ENCODE measurements at regions not wholly inside any gene's neighbourhood (a gene's known extent, or its start where the extent isn't known, plus 50 kb on each side); places are given as distances from the start of the nearest gene placed in this dataset.
A peak's percentile ranks its signal among the peaks of the same experiment; 100 is the strongest.

DNA sequence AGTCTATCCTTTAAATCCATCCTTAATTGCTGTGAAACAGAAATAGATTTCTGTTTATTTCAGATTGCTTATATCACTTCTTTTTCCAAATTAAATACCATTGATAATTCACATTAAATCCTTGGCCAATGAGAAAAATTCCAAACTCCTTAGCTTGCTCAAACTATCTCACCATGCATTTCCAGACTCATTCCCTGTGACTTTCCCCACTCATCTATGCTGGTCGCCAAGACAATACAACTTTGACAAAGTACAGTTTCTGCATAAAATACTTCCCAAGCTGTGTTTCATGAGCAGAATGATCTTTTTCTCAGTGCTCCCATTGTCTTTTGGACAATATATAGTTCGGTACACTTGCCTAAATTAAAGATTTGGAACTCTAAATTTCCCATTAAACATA, 575.6 kb downstream of the CPS1 start:
- Histone ChIP-seq H3K9me3 (ENCODE audit: control extremely low read depth in 1 of 5, control insufficient read depth in 4 of 5, insufficient read depth in 2 of 5, low read depth in 1 of 5, low read length in 4 of 5) (no peaks in the 10 kb centered on the region), H3K27ac (ENCODE audit: insufficient read depth in 1 of 2, low read depth in 1 of 2, low read length in 2 of 2, poor library complexity in 1 of 2, severe bottlenecking in 2 of 2) (no peak overlapping the region), H3K36me3 (ENCODE audit: control insufficient read depth in 4 of 4, insufficient read depth in 4 of 4, low read length in 3 of 4) (no peaks in the 10 kb centered on the region), H3K4me1 (ENCODE audit: control extremely low read depth in 1 of 4, control insufficient read depth in 4 of 4, insufficient read depth in 4 of 4, low read length in 3 of 4) (no peaks in the 10 kb centered on the region), H3K27me3 (replicated peaks in 2 of 5; ENCODE audit: control insufficient read depth in 4 of 5, insufficient read depth in 5 of 5, low read length in 4 of 5) (no peaks in the 10 kb centered on the region), H3K4me3 (ENCODE audit: control insufficient read depth in 1 of 7, extremely low read depth in 1 of 7, insufficient read depth in 4 of 7, low read depth in 2 of 7, low read length in 6 of 7) (no peak overlapping the region)
- 67% methylated on average over 1 of the region's 2 CpGs for WGBS (ENCODE audit: insufficient coverage)
- DNase-seq = no peak
- ChIA-PET CTCF (no interaction called here), POLR2A (no interaction called here)

DNA sequence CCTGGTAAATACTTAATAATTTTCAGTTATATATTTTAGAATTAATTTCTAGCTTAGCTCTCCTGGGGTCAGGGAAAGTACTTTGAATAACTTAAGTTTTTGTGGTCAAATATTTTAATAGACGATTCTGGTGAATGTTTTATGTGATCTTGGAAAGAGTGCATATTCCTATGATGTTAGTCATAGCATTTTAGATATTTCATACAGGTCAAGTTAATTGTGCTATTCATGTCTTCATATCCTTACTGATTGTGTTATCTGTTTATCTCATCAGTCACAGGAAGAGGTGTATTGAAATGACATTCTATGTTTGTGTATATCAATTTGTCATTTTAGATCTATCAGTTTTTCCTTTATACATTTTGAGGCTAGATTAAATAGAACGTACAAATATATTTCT, 576.2 kb downstream of the CPS1 start:
- no peak overlapping the region for H3K4me3 ChIP-seq (ENCODE audit: control insufficient read depth in 1 of 7, extremely low read depth in 1 of 7, insufficient read depth in 4 of 7, low read depth in 2 of 7, low read length in 6 of 7)
- H3K36me3 ChIP-seq (ENCODE audit: control insufficient read depth in 4 of 4, insufficient read depth in 4 of 4, low read length in 3 of 4) = no peaks in the 10 kb centered on the region
- H3K4me1 ChIP-seq (ENCODE audit: control extremely low read depth in 1 of 4, control insufficient read depth in 4 of 4, insufficient read depth in 4 of 4, low read length in 3 of 4) = no peaks in the 10 kb centered on the region
- WGBS (ENCODE audit: insufficient coverage) = no CpG with 5 or more reads among the region's 2 CpGs
- POLR2A ChIA-PET = no interaction called here
- CTCF ChIA-PET = no interaction called here
- no peaks in the 10 kb centered on the region for H3K27me3 ChIP-seq (replicated peaks in 2 of 5; ENCODE audit: control insufficient read depth in 4 of 5, insufficient read depth in 5 of 5, low read length in 4 of 5)
- no peaks in the 10 kb centered on the region for H3K9me3 ChIP-seq (ENCODE audit: control extremely low read depth in 1 of 5, control insufficient read depth in 4 of 5, insufficient read depth in 2 of 5, low read depth in 1 of 5, low read length in 4 of 5)
- no peak overlapping the region for H3K27ac ChIP-seq (ENCODE audit: insufficient read depth in 1 of 2, low read depth in 1 of 2, low read length in 2 of 2, poor library complexity in 1 of 2, severe bottlenecking in 2 of 2)
- no peak for DNase-seq

DNA sequence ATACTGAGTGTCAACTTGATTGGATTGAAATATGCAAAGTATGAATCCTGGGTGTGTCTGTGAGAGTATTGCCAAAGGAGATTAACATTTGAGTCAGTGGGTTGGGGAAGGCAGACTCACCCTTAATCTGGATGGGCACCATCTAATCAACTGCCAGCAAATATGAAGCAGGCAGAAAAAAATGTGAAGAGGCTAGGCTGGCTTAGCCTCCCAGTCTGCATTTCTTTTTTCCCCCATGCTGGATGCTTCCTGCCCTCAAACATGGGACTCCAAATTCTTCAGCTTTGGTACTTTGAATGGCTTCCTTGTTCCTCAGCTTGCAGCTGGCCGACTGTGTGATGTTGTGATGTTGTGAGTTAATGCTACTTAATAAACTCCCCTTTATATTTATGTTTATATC, 577.4 kb downstream of the CPS1 start:
- ChIA-PET POLR2A (no interaction called here), CTCF (no interaction called here)
- DNase-seq = no peak
- H3K27ac ChIP-seq (ENCODE audit: insufficient read depth in 1 of 2, low read depth in 1 of 2, low read length in 2 of 2, poor library complexity in 1 of 2, severe bottlenecking in 2 of 2) = no peak overlapping the region
- H3K4me3 ChIP-seq (ENCODE audit: control insufficient read depth in 1 of 7, extremely low read depth in 1 of 7, insufficient read depth in 4 of 7, low read depth in 2 of 7, low read length in 6 of 7) = no peak overlapping the region
- no peaks in the 10 kb centered on the region for H3K9me3 ChIP-seq (ENCODE audit: control extremely low read depth in 1 of 5, control insufficient read depth in 4 of 5, insufficient read depth in 2 of 5, low read depth in 1 of 5, low read length in 4 of 5)
- no peaks in the 10 kb centered on the region for H3K36me3 ChIP-seq (ENCODE audit: control insufficient read depth in 4 of 4, insufficient read depth in 4 of 4, low read length in 3 of 4)
- H3K27me3 ChIP-seq (replicated peaks in 2 of 5; ENCODE audit: control insufficient read depth in 4 of 5, insufficient read depth in 5 of 5, low read length in 4 of 5) = no peaks in the 10 kb centered on the region
- WGBS (ENCODE audit: insufficient coverage) = no CpG with 5 or more reads among the region's 1 CpG
- no peaks in the 10 kb centered on the region for H3K4me1 ChIP-seq (ENCODE audit: control extremely low read depth in 1 of 4, control insufficient read depth in 4 of 4, insufficient read depth in 4 of 4, low read length in 3 of 4)

DNA sequence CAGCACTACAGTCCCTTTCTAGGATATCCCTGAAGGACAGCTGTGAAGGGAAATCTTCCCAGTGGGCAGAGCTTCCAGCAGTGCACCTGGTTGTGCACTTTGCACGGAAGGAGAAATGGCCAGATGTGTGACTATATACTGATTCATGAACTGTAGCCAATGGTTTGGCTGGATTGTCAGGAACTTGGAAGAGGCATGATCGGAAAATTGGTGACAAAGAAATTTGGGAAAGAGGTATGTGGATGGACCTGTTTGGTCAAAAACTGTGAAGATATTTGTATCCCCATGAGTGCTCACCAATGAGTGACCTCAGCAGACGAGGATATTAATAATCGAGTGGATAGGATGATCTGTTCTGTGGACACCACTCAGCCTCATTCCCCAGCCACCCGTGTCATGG, 582.2 kb downstream of the CPS1 start:
- WGBS (ENCODE audit: insufficient coverage) = 100% methylated on average over 4 of the region's 5 CpGs
- H3K27ac ChIP-seq (ENCODE audit: insufficient read depth in 1 of 2, low read depth in 1 of 2, low read length in 2 of 2, poor library complexity in 1 of 2, severe bottlenecking in 2 of 2) = no peak overlapping the region
- ChIA-PET CTCF (no interaction called here), POLR2A (no interaction called here)
- H3K36me3 ChIP-seq (ENCODE audit: control insufficient read depth in 4 of 4, insufficient read depth in 4 of 4, low read length in 3 of 4) = no peaks in the 10 kb centered on the region
- H3K4me3 ChIP-seq (ENCODE audit: control insufficient read depth in 1 of 7, extremely low read depth in 1 of 7, insufficient read depth in 4 of 7, low read depth in 2 of 7, low read length in 6 of 7) = no peak overlapping the region
- no peaks in the 10 kb centered on the region for H3K9me3 ChIP-seq (ENCODE audit: control extremely low read depth in 1 of 5, control insufficient read depth in 4 of 5, insufficient read depth in 2 of 5, low read depth in 1 of 5, low read length in 4 of 5)
- no peak for DNase-seq
- H3K27me3 ChIP-seq (replicated peaks in 2 of 5; ENCODE audit: control insufficient read depth in 4 of 5, insufficient read depth in 5 of 5, low read length in 4 of 5) = no peaks in the 10 kb centered on the region
- no peaks in the 10 kb centered on the region for H3K4me1 ChIP-seq (ENCODE audit: control extremely low read depth in 1 of 4, control insufficient read depth in 4 of 4, insufficient read depth in 4 of 4, low read length in 3 of 4)

DNA sequence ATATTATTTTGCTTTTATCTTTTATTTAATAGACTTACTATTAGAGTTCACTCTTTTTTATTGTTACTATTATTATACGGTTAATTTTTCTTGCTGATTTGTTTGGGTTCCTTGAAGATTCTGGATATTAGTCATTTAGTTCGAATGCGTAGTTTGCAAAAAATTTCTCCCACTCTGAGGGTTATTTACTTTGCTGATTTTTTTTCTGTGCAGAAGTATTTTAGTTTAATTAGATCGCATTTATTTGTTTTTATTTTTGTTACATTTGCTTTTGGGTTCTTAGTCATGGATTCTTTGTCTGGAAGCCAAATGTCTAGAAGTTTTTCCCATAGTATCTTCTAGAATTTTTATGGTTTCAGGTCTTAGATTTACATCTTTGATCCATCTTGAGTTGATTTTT, 585.2 kb downstream of the CPS1 start:
- CTCF ChIA-PET = interaction anchor here (1.4 kb wide), 1 partner anchor 8 kb away, joined by 4 read pairs; no protein-coding TSS in a partner anchor
- Histone ChIP-seq H3K4me3 (ENCODE audit: control insufficient read depth in 1 of 7, extremely low read depth in 1 of 7, insufficient read depth in 4 of 7, low read depth in 2 of 7, low read length in 6 of 7) (no peak overlapping the region), H3K4me1 (ENCODE audit: control extremely low read depth in 1 of 4, control insufficient read depth in 4 of 4, insufficient read depth in 4 of 4, low read length in 3 of 4) (no peaks in the 10 kb centered on the region), H3K27ac (ENCODE audit: insufficient read depth in 1 of 2, low read depth in 1 of 2, low read length in 2 of 2, poor library complexity in 1 of 2, severe bottlenecking in 2 of 2) (no peak overlapping the region), H3K27me3 (replicated peaks in 2 of 5; ENCODE audit: control insufficient read depth in 4 of 5, insufficient read depth in 5 of 5, low read length in 4 of 5) (no peaks in the 10 kb centered on the region), H3K9me3 (ENCODE audit: control extremely low read depth in 1 of 5, control insufficient read depth in 4 of 5, insufficient read depth in 2 of 5, low read depth in 1 of 5, low read length in 4 of 5) (peaks cover 0 to 6% (median 2%) of the 10 kb centered on the region in 5 experiments), H3K36me3 (ENCODE audit: control insufficient read depth in 4 of 4, insufficient read depth in 4 of 4, low read length in 3 of 4) (no peaks in the 10 kb centered on the region)
- WGBS (ENCODE audit: insufficient coverage) = 100% methylated on average over 1 of the region's 4 CpGs
- DNase-seq = no peak
- POLR2A ChIA-PET = no interaction called here

DNA sequence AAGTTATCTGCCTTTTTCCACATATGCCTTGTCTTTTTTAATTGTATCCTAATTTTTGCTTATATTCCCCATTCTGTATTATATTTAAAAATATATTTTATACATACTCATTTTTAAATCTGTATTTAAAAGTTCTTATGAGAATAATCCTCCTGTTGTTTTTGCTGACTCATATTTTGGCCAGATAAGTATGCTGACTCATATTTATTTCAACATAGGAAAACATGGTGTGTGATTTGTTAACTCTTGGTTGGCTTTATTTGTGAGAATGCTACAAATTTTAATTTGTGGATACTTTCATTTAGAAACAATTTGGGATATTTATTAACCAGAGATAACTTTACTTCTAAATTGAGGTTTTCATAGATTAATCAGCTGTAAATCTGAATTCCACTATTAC, 587.7 kb downstream of the CPS1 start:
- no peak overlapping the region for H3K4me3 ChIP-seq (ENCODE audit: control insufficient read depth in 1 of 7, extremely low read depth in 1 of 7, insufficient read depth in 4 of 7, low read depth in 2 of 7, low read length in 6 of 7)
- H3K9me3 ChIP-seq (ENCODE audit: control extremely low read depth in 1 of 5, control insufficient read depth in 4 of 5, insufficient read depth in 2 of 5, low read depth in 1 of 5, low read length in 4 of 5) = peaks cover 0 to 6% (median 2%) of the 10 kb centered on the region in 5 experiments
- no peaks in the 10 kb centered on the region for H3K36me3 ChIP-seq (ENCODE audit: control insufficient read depth in 4 of 4, insufficient read depth in 4 of 4, low read length in 3 of 4)
- ChIA-PET CTCF (interaction anchor here (0.9 to 1.2 kb wide), 2 partner anchors 15 to 21 kb away, joined by 3 read pairs; no protein-coding TSS in a partner anchor), POLR2A (interaction anchor here (0.7 kb wide), 1 partner anchor 658 kb away, joined by 3 read pairs; no protein-coding TSS in a partner anchor)
- H3K27ac ChIP-seq (ENCODE audit: insufficient read depth in 1 of 2, low read depth in 1 of 2, low read length in 2 of 2, poor library complexity in 1 of 2, severe bottlenecking in 2 of 2) = no peak overlapping the region
- no peaks in the 10 kb centered on the region for H3K4me1 ChIP-seq (ENCODE audit: control extremely low read depth in 1 of 4, control insufficient read depth in 4 of 4, insufficient read depth in 4 of 4, low read length in 3 of 4)
- DNase-seq = peak in 1 of 3 donors; percentile 2
- H3K27me3 ChIP-seq (replicated peaks in 2 of 5; ENCODE audit: control insufficient read depth in 4 of 5, insufficient read depth in 5 of 5, low read length in 4 of 5) = no peaks in the 10 kb centered on the region

DNA sequence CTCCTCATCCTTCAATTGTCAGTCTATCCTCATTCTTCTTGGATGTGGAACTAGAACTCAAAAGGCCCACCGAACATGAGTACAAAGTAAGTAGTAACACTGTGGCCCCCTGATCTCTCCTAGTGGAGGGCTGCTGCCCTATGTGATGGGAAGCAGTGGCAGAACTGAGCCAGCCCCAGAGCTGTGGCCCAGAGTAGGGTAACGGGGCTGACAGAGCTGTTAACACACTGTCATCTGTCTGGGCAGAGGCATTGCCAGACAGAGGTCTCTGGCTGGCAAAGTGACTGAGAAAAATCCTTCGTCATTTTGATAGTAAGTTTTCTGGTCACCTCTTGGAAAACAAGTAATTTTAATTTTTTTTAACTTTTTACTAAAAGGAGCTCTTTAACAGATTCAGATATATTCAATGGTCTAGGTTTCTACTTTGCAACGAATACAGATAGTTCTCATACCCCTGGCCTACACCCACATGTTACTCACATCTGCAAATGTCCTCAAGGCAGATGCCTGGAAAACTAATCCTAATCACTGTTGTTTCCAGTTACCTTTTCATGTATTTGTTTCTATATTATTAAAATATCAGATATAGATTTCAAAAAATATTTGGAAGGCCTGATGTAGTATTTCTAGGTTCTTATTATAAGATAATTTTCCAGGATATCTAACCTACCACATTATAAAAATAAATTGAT, 588.7 kb downstream of the CPS1 start:
- H3K4me3 ChIP-seq (ENCODE audit: control insufficient read depth in 1 of 7, extremely low read depth in 1 of 7, insufficient read depth in 4 of 7, low read depth in 2 of 7, low read length in 6 of 7) = no peak overlapping the region
- POLR2A ChIA-PET = no interaction called here
- WGBS (ENCODE audit: insufficient coverage) = 97% methylated on average over 2 of the region's 4 CpGs
- no peak overlapping the region for H3K27ac ChIP-seq (ENCODE audit: insufficient read depth in 1 of 2, low read depth in 1 of 2, low read length in 2 of 2, poor library complexity in 1 of 2, severe bottlenecking in 2 of 2)
- no peak for DNase-seq
- CTCF ChIA-PET = interaction anchor here (1.2 kb wide), 1 partner anchor 20 kb away, joined by 3 read pairs; no protein-coding TSS in a partner anchor
- H3K27me3 ChIP-seq (replicated peaks in 2 of 5; ENCODE audit: control insufficient read depth in 4 of 5, insufficient read depth in 5 of 5, low read length in 4 of 5) = no peaks in the 10 kb centered on the region
- H3K9me3 ChIP-seq (ENCODE audit: control extremely low read depth in 1 of 5, control insufficient read depth in 4 of 5, insufficient read depth in 2 of 5, low read depth in 1 of 5, low read length in 4 of 5) = peaks cover 0 to 6% (median 2%) of the 10 kb centered on the region in 5 experiments
- no peaks in the 10 kb centered on the region for H3K4me1 ChIP-seq (ENCODE audit: control extremely low read depth in 1 of 4, control insufficient read depth in 4 of 4, insufficient read depth in 4 of 4, low read length in 3 of 4)
- H3K36me3 ChIP-seq (ENCODE audit: control insufficient read depth in 4 of 4, insufficient read depth in 4 of 4, low read length in 3 of 4) = no peaks in the 10 kb centered on the region

All from common myeloid progenitor, CD34-positive (primary cell).